Pons (tissue), 1 donor: ENCODE measurements at regions not wholly inside any gene's neighbourhood (a gene's known extent, or its start where the extent isn't known, plus 50 kb on each side); places are given as distances from the start of the nearest gene placed in this dataset.
"Not testable (repeated sequence)": the region's sequence is repeated elsewhere in the genome, so short reads cannot be mapped to it uniquely, and the experiment has no call there.

ENCODE experiments used
- DNase-seq: peaks from one replicate; pipeline ENCODE4 v3.0.0-alpha.2; 2016; ENCODE audit warnings: low spot score

GRCh38 chr6:168177103-168177891, 98.3 kb upstream of the FRMD1 start:
- no peak for DNase-seq

GRCh38 chr6:168171673-168172353, 92.8 kb upstream of the FRMD1 start:
- no peak for DNase-seq

- DNase-seq, result no peak
Observed at GRCh38 chr6:168170841-168171601, 92.0 kb upstream of the FRMD1 start.

- no peak for DNase-seq
Observed at GRCh38 chr6:168169624-168170023, 90.6 kb upstream of the FRMD1 start.

- not testable (repeated sequence) for DNase-seq
Observed at GRCh38 chr6:168168936-168169335, 89.9 kb upstream of the FRMD1 start.

- DNase-seq, result not testable (repeated sequence)
Observed at GRCh38 chr6:168168330-168168729, 89.3 kb upstream of the FRMD1 start.

- DNase-seq, result no peak
Observed at GRCh38 chr6:168167431-168168315, 88.7 kb upstream of the FRMD1 start.

- no peak for DNase-seq
Observed at GRCh38 chr6:168166627-168167026, 87.6 kb upstream of the FRMD1 start.

- no peak for DNase-seq
Observed at GRCh38 chr6:168165891-168166290, 86.9 kb upstream of the FRMD1 start.

- DNase-seq, result no peak
Observed at GRCh38 chr6:168165373-168165772, 86.4 kb upstream of the FRMD1 start.

GRCh38 chr6:168164462-168165061, 85.5 kb upstream of the FRMD1 start:
- no peak for DNase-seq

GRCh38 chr6:168163096-168163731, 84.2 kb upstream of the FRMD1 start:
- DNase-seq, result peak; percentile 53

- no peak for DNase-seq
Observed at GRCh38 chr6:168162366-168162765, 83.4 kb upstream of the FRMD1 start.

- DNase-seq, result no peak
Observed at GRCh38 chr6:168161371-168161750, 82.3 kb upstream of the FRMD1 start.

GRCh38 chr6:168160506-168161370, 81.7 kb upstream of the FRMD1 start:
- DNase-seq, result no peak

- no peak for DNase-seq
Observed at GRCh38 chr6:168159506-168159905, 80.5 kb upstream of the FRMD1 start.

- DNase-seq, result no peak
Observed at GRCh38 chr6:168158980-168159349, 80.0 kb upstream of the FRMD1 start.

- no peak for DNase-seq
Observed at GRCh38 chr6:168158213-168158979, 79.4 kb upstream of the FRMD1 start.
